Activated T-helper 1 cell treated with anti-CD3 and anti-CD28 coated beads, Interleukin-2, amount 50 U/mL, for 16 hours (primary cell): ENCODE measurements at regions not wholly inside any gene's neighbourhood (a gene's known extent, or its start where the extent isn't known, plus 50 kb on each side); places are given as distances from the start of the nearest gene placed in this dataset.

ENCODE experiments used
- DNase-seq, 2 donors: peaks; one replicate each; pipeline ENCODE4 v3.0.0-alpha.2; 2020; ENCODE audit warnings: low read depth in 1 of 2, low spot score in 1 of 2

GRCh38 chr13:30004204-30004603, 153.8 kb upstream of the UBL3 start:
- no peak for DNase-seq

GRCh38 chr13:30002577-30002976, 152.2 kb upstream of the UBL3 start:
- DNase-seq, result no peak

- no peak for DNase-seq
Measured at GRCh38 chr13:30000370-30000765, 150.0 kb upstream of the UBL3 start.

GRCh38 chr13:29999492-30000369, 149.3 kb upstream of the UBL3 start:
- DNase-seq, result no peak

GRCh38 chr13:29996316-29996715, 145.9 kb upstream of the UBL3 start:
- no peak for DNase-seq

- DNase-seq, result no peak
Measured at GRCh38 chr13:29994911-29995595, 144.6 kb upstream of the UBL3 start.

GRCh38 chr13:29993716-29994488, 143.5 kb upstream of the UBL3 start:
- DNase-seq, result no peak

GRCh38 chr13:29993196-29993595, 142.8 kb upstream of the UBL3 start:
- no peak for DNase-seq

- DNase-seq, result no peak
Measured at GRCh38 chr13:29991343-29991742, 140.9 kb upstream of the UBL3 start.

GRCh38 chr13:29987340-29987739, 136.9 kb upstream of the UBL3 start:
- no peak for DNase-seq

GRCh38 chr13:29980339-29980738, 129.9 kb upstream of the UBL3 start:
- no peak for DNase-seq

GRCh38 chr13:29978211-29978610, 127.8 kb upstream of the UBL3 start:
- DNase-seq, result no peak

- DNase-seq, result no peak
Measured at GRCh38 chr13:29977476-29978120, 127.2 kb upstream of the UBL3 start.

- DNase-seq, result no peak
Measured at GRCh38 chr13:29976535-29976934, 126.1 kb upstream of the UBL3 start.

GRCh38 chr13:29975283-29975682, 124.9 kb upstream of the UBL3 start:
- DNase-seq, result no peak

GRCh38 chr13:29969286-29969685, 118.9 kb upstream of the UBL3 start:
- DNase-seq, result no peak

GRCh38 chr13:29964181-29964845, 113.9 kb upstream of the UBL3 start:
- no peak for DNase-seq

GRCh38 chr13:29963089-29963488, 112.7 kb upstream of the UBL3 start:
- no peak for DNase-seq

- DNase-seq, result no peak
Measured at GRCh38 chr13:29961036-29961670, 110.7 kb upstream of the UBL3 start.

- DNase-seq, result no peak
Measured at GRCh38 chr13:29959603-29960002, 109.2 kb upstream of the UBL3 start.
